H1 (cell line): ENCODE measurements at regions not wholly inside any gene's neighbourhood (a gene's known extent, or its start where the extent isn't known, plus 50 kb on each side); places are given as distances from the start of the nearest gene placed in this dataset.

Experiments used
- CTCF ChIA-PET: fragments of 300-600 bp; sonication (Branson Sonifier 250); formaldehyde crosslinking; loops from one replicate; lab custom pipeline; 2021; ENCODE audit not compliant: partially characterized antibody; lab: Charles Lee
- POLR2A ChIA-PET: fragments of 300-600 bp; sonication (Branson Sonifier 250); formaldehyde crosslinking; loops from one replicate; lab custom pipeline; 2021; ENCODE audit warnings: inconsistent platforms; ENCODE audit not compliant: partially characterized antibody; lab: Charles Lee
- DNase-seq, 2 experiments: peaks; one replicate each; pipeline versions ENCODE4 v3.0.0 to v3.0.0-alpha.2; 2010 to 2022; ENCODE audit warnings: low spot score in 2 of 2, low read depth in 1 of 2, mixed read lengths in 1 of 2
- FAIRE-seq: peaks from 2 replicates; lab custom pipeline; 2011; peaks lifted over from hg19 to GRCh38; lab: Jason Lieb, UNC
- H2AFZ ChIP-seq: 2 replicates; pipeline ENCODE4 v1.8.1; 2012; ENCODE audit warnings: low read length, inconsistent platforms
- H2AK5ac ChIP-seq: 2 replicates; pipeline ENCODE4 v1.6.1; 2013; ENCODE audit warnings: low read depth, low read length
- H2BK120ac ChIP-seq: replicated peaks from 2 replicates; pipeline ENCODE3; 2013; ENCODE audit warnings: low read depth, low read length, inconsistent platforms
- H2BK12ac ChIP-seq: 2 replicates; pipeline ENCODE4 v1.6.1; 2013; ENCODE audit warnings: low read depth, low read length
- H2BK15ac ChIP-seq: 2 replicates; pipeline ENCODE4 v1.6.1; 2013; ENCODE audit warnings: low read length
- H2BK20ac ChIP-seq: 2 replicates; pipeline ENCODE4 v1.6.1; 2013; ENCODE audit warnings: low read length
- H2BK5ac ChIP-seq: 2 replicates; pipeline ENCODE4 v1.6.1; 2013; ENCODE audit warnings: low read depth, low read length
- H3K14ac ChIP-seq: 2 replicates; pipeline ENCODE4 v1.6.1; 2013; ENCODE audit warnings: inconsistent platforms; ENCODE audit not compliant: insufficient read length
- H3K18ac ChIP-seq: 2 replicates; pipeline ENCODE4 v1.6.1; 2013; ENCODE audit warnings: low read length; ENCODE audit errors: extremely low read depth
- H3K23ac ChIP-seq: 2 replicates; pipeline ENCODE4 v1.6.1; 2013; ENCODE audit warnings: inconsistent platforms; ENCODE audit not compliant: insufficient read length
- H3K23me2 ChIP-seq: 2 replicates; pipeline ENCODE4 v1.6.1; 2013; ENCODE audit warnings: low read depth, low read length
- H3K27ac ChIP-seq: 2 replicates; pipeline ENCODE4 v1.6.1; 2011; ENCODE audit warnings: low read depth, low read length, inconsistent platforms
- H3K27me3 ChIP-seq, 4 experiments: replicated peaks in 1 of 4; 1 replicate in 1 of 4; 2 replicates in 3 of 4; pipeline versions ENCODE4 v1.6.1 to v1.8.1; 2011 to 2013; ENCODE audit warnings: low read length in 3 of 4, mild to moderate bottlenecking in 3 of 4, inconsistent platforms in 2 of 4, mixed read lengths in 2 of 4, moderate library complexity in 1 of 4; ENCODE audit not compliant: control insufficient read depth in 3 of 4, insufficient read depth in 3 of 4; ENCODE audit errors: extremely low read depth in 1 of 4
- H3K36me3 ChIP-seq, 4 experiments: 2 replicates each; pipeline versions ENCODE4 v1.6.1 to v1.8.1; 2011 to 2013; ENCODE audit warnings: mild to moderate bottlenecking in 4 of 4, low read length in 3 of 4, moderate library complexity in 2 of 4, control low read depth in 1 of 4, inconsistent platforms in 1 of 4; ENCODE audit not compliant: insufficient read depth in 4 of 4, control insufficient read depth in 2 of 4
- H3K4ac ChIP-seq: replicated peaks from 2 replicates; pipeline ENCODE3; 2013; ENCODE audit warnings: low read length, low read depth, mixed read lengths, inconsistent platforms; ENCODE audit not compliant: insufficient read length
- H3K4me1 ChIP-seq, 4 experiments: replicated peaks in 1 of 4; 1 replicate in 1 of 4; 2 replicates in 3 of 4; pipeline versions ENCODE4 v1.6.1 to v1.8.1; 2011 to 2013; ENCODE audit warnings: low read length in 3 of 4, inconsistent platforms in 2 of 4, mixed read lengths in 1 of 4; ENCODE audit not compliant: insufficient read depth in 4 of 4, control insufficient read depth in 3 of 4
- H3K4me2 ChIP-seq, 2 experiments: 2 replicates each; pipeline versions ENCODE4 v1.6.1 to v1.8.1; 2011 to 2013; ENCODE audit warnings: low read depth in 2 of 2, low read length in 2 of 2, control low read depth in 1 of 2, inconsistent platforms in 1 of 2, mild to moderate bottlenecking in 1 of 2; ENCODE audit not compliant: insufficient read depth in 1 of 2
- H3K4me3 ChIP-seq, 4 experiments: fragments of 200-600, 300-600 bp in 1 of 4; sonication (generic), shearing (Covaris generic), sonication (Bioruptor Twin) in 1 of 4; 2 replicates each; pipeline versions ENCODE4 v1.5.1 to v1.8.1; 2011 to 2016; ENCODE audit warnings: low read length in 4 of 4, low read depth in 3 of 4, control low read depth in 2 of 4, inconsistent platforms in 2 of 4, mild to moderate bottlenecking in 2 of 4, mixed read lengths in 1 of 4, moderate library complexity in 1 of 4; ENCODE audit not compliant: insufficient read depth in 2 of 4; ENCODE audit errors: extremely low read depth in 1 of 4
- H3K56ac ChIP-seq: replicated peaks from 2 replicates; pipeline ENCODE3; 2013; ENCODE audit warnings: low read depth, mild to moderate bottlenecking, mixed read lengths, low read length, inconsistent platforms; ENCODE audit not compliant: insufficient read length
- H3K79me1 ChIP-seq: 2 replicates; pipeline ENCODE4 v1.6.1; 2013; ENCODE audit warnings: low read depth, low read length, control low read depth
- H3K79me2 ChIP-seq, 2 experiments: 2 replicates each; pipeline versions ENCODE4 v1.6.1 to v1.8.1; 2012 to 2013; ENCODE audit warnings: low read length in 2 of 2, mild to moderate bottlenecking in 2 of 2, inconsistent platforms in 1 of 2; ENCODE audit not compliant: insufficient read depth in 2 of 2, control insufficient read depth in 1 of 2
- H3K9ac ChIP-seq, 4 experiments: replicated peaks in 1 of 4; 1 replicate in 1 of 4; 2 replicates in 3 of 4; pipeline versions ENCODE4 v1.6.1 to v1.8.1; 2011 to 2013; ENCODE audit warnings: low read depth in 3 of 4, low read length in 3 of 4, control low read depth in 2 of 4, mild to moderate bottlenecking in 2 of 4, moderate library complexity in 2 of 4, inconsistent platforms in 1 of 4; ENCODE audit errors: extremely low read depth in 1 of 4
- H3K9me3 ChIP-seq, 2 experiments: 2 replicates each; pipeline versions ENCODE4 v1.6.1 to v1.8.1; 2012 to 2013; ENCODE audit warnings: mild to moderate bottlenecking in 2 of 2, moderate library complexity in 2 of 2, control low read depth in 1 of 2, inconsistent platforms in 1 of 2, low read depth in 1 of 2, low read length in 1 of 2, mixed read lengths in 1 of 2; ENCODE audit not compliant: insufficient read depth in 2 of 2
- H4K20me1 ChIP-seq, 2 experiments: replicated peaks in 1 of 2; 2 replicates each; pipeline versions ENCODE3 to v1.8.1; 2011 to 2013; ENCODE audit warnings: inconsistent platforms in 2 of 2, low read length in 2 of 2, mild to moderate bottlenecking in 1 of 2; ENCODE audit not compliant: insufficient read depth in 2 of 2, control insufficient read depth in 1 of 2
- H4K5ac ChIP-seq: 2 replicates; pipeline ENCODE4 v1.6.1; 2013; ENCODE audit warnings: low read length, low read depth, mixed read lengths, inconsistent platforms; ENCODE audit not compliant: insufficient read length
- H4K8ac ChIP-seq: 2 replicates; pipeline ENCODE4 v1.8.0; 2013; ENCODE audit warnings: mild to moderate bottlenecking, moderate library complexity, low read length, inconsistent platforms; ENCODE audit not compliant: insufficient read depth; ENCODE audit errors: extremely low read depth
- H4K91ac ChIP-seq: replicated peaks from 2 replicates; pipeline ENCODE3; 2013; ENCODE audit warnings: low read length, mixed read lengths, inconsistent platforms; ENCODE audit not compliant: insufficient read length
- BCL11A ChIP-seq, 2 experiments: IDR thresholded peaks; one replicate each; pipeline ENCODE4 v1.6.1; 2011; ENCODE audit warnings: low read depth in 2 of 2, low read length in 2 of 2, mild to moderate bottlenecking in 2 of 2
- CHD2 ChIP-seq: IDR thresholded peaks from 2 replicates; pipeline ENCODE4 v1.6.1; 2012; ENCODE audit warnings: low read length, improper control_type of control experiment
- HDAC2 ChIP-seq, 2 experiments: fragments of 300-600 bp in 1 of 2; sonication (generic) in 1 of 2; IDR thresholded peaks; 2 replicates each; pipeline ENCODE4 v1.6.1; 2011 to 2012; ENCODE audit warnings: low read depth in 2 of 2, low read length in 2 of 2, mild to moderate bottlenecking in 2 of 2, moderate library complexity in 2 of 2, borderline replicate concordance in 1 of 2, inconsistent platforms in 1 of 2
- PHF8 ChIP-seq: fragments of 200-600 bp; sonication (generic); conservative IDR thresholded peaks from 2 replicates; pipeline ENCODE4 v1.7.1; 2012; ENCODE audit warnings: low read depth, mild to moderate bottlenecking, inconsistent platforms, low read length, moderate library complexity
- SP2 ChIP-seq: IDR thresholded peaks from 2 replicates; pipeline ENCODE4 v1.6.1; 2012; ENCODE audit warnings: mild to moderate bottlenecking, low read length, inconsistent platforms
- YY1 ChIP-seq: IDR thresholded peaks from 2 replicates; pipeline ENCODE4 v1.6.1; 2011; ENCODE audit warnings: low read depth, mild to moderate bottlenecking, low read length
- WGBS, 2 experiments: shearing (Covaris generic) in 1 of 2; methylation state at CpG; one replicate each; pipeline versions ENCODE4 v1.1.6 to v1.1.7; 2013 to 2015; ENCODE audit warnings: low lambda C conversion rate in 2 of 2, mixed read lengths in 2 of 2, inconsistent platforms in 1 of 2, low coverage in 1 of 2, missing lambda C conversion rate in 1 of 2; ENCODE audit not compliant: insufficient replicate concordance in 2 of 2, insufficient coverage in 1 of 2, insufficient read length in 1 of 2; ENCODE audit errors: extremely low coverage in 1 of 2, missing lambda C conversion rate in 1 of 2; 5-methylcytosine and 5-hydroxymethylcytosine counted together
- TF ChIP-seq, protein P1 (sequence below): IDR thresholded peaks from 2 replicates; pipeline ENCODE4 v1.6.1; 2012; ENCODE audit warnings: low read length, inconsistent platforms
- TF ChIP-seq, protein P2 (sequence below): IDR thresholded peaks from 2 replicates; pipeline ENCODE4 v1.6.1; 2011; ENCODE audit warnings: low read depth, mild to moderate bottlenecking, low read length; ENCODE audit not compliant: insufficient read depth
- TF ChIP-seq, protein P3 (sequence below), 3 experiments: IDR thresholded peaks; 1 replicate in 2 of 3; 2 replicates in 1 of 3; pipeline versions ENCODE4 v1.5.1 to v1.6.1; 2011; ENCODE audit warnings: low read length in 3 of 3, mild to moderate bottlenecking in 3 of 3, inconsistent platforms in 2 of 3, low read depth in 1 of 3, moderate library complexity in 1 of 3; ENCODE audit not compliant: insufficient read depth in 1 of 3; ENCODE audit errors: control extremely low read depth in 1 of 3

DNA sequence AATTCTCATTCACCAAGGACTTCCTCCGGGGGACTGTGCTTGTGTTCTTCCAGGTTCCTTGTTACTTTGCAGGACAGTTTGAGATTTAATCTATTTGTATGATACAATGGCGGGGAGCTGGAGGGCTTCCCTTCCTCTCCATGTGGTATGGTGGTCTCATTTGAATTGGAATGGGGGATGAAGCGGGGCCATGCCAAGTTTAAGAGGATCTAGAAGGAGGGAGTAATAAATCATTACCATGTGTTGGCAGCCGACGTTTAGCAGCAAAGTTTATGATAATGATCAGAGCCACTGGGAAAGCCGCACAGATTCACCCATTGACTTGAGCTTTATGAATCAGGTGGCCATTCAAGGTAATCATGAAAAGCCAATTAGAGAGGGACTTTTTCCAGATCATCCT lies 355.1 kb upstream of the MGMT start:
- Histone ChIP-seq H4K5ac (no peak overlapping the region), H3K4me3 (no peak overlapping the region), H3K9me3 (no peaks in the 10 kb centered on the region), H2BK15ac (no peak overlapping the region), H3K27me3 (no peaks in the 10 kb centered on the region), H3K27ac (no peak overlapping the region), H3K14ac (no peak overlapping the region), H3K23me2 (no peaks in the 10 kb centered on the region), H2BK120ac (no peak overlapping the region), H2AFZ (no peak overlapping the region), H3K23ac (no peak overlapping the region), H3K9ac (no peak overlapping the region), H2BK5ac (no peak overlapping the region), H3K4me2 (no peak overlapping the region), H3K36me3 (no peaks in the 10 kb centered on the region), H3K56ac (no peak overlapping the region), H4K20me1 (no peaks in the 10 kb centered on the region), H4K91ac (no peak overlapping the region), H3K79me1 (no peaks in the 10 kb centered on the region), H3K79me2 (no peaks in the 10 kb centered on the region), H2BK12ac (no peak overlapping the region), H3K18ac (no peak overlapping the region), H2BK20ac (no peak overlapping the region), H2AK5ac (no peak overlapping the region), H3K4ac (no peak overlapping the region), H4K8ac (no peak overlapping the region), H3K4me1 (no peaks in the 10 kb centered on the region)
- FAIRE-seq = no peak
- ChIA-PET CTCF (interaction anchor here (1.0 to 1.6 kb wide), 2 partner anchors 8 to 10 kb away, joined by 3 read pairs; no protein-coding TSS in a partner anchor), POLR2A (no interaction called here)
- DNase-seq = no peak
- 57% methylated on average over 6 of the region's 6 CpGs; no CpG with 5 or more reads in 1 of the 2 experiments for whole genome bisulfite sequencing, 2 experiments
- TF ChIP-seq HDAC2 (IDR thresholded peaks at IDR 0.05; ENCODE audit: borderline replicate concordance in 1 of 2, low read depth in 2 of 2, low read length in 2 of 2) (no peak), SP2 (no peak), CHD2 (no peak), PHF8 (no peak), BCL11A (IDR thresholded peaks at IDR 0.05; ENCODE audit: low read depth in 2 of 2, low read length in 2 of 2) (no peak), YY1 (no peak)
- TF ChIP-seq, protein P1, sequence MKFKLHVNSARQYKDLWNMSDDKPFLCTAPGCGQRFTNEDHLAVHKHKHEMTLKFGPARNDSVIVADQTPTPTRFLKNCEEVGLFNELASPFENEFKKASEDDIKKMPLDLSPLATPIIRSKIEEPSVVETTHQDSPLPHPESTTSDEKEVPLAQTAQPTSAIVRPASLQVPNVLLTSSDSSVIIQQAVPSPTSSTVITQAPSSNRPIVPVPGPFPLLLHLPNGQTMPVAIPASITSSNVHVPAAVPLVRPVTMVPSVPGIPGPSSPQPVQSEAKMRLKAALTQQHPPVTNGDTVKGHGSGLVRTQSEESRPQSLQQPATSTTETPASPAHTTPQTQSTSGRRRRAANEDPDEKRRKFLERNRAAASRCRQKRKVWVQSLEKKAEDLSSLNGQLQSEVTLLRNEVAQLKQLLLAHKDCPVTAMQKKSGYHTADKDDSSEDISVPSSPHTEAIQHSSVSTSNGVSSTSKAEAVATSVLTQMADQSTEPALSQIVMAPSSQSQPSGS = no peak
- TF ChIP-seq, protein P2, sequence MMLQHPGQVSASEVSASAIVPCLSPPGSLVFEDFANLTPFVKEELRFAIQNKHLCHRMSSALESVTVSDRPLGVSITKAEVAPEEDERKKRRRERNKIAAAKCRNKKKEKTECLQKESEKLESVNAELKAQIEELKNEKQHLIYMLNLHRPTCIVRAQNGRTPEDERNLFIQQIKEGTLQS = no peak
- TF ChIP-seq, protein P3, sequence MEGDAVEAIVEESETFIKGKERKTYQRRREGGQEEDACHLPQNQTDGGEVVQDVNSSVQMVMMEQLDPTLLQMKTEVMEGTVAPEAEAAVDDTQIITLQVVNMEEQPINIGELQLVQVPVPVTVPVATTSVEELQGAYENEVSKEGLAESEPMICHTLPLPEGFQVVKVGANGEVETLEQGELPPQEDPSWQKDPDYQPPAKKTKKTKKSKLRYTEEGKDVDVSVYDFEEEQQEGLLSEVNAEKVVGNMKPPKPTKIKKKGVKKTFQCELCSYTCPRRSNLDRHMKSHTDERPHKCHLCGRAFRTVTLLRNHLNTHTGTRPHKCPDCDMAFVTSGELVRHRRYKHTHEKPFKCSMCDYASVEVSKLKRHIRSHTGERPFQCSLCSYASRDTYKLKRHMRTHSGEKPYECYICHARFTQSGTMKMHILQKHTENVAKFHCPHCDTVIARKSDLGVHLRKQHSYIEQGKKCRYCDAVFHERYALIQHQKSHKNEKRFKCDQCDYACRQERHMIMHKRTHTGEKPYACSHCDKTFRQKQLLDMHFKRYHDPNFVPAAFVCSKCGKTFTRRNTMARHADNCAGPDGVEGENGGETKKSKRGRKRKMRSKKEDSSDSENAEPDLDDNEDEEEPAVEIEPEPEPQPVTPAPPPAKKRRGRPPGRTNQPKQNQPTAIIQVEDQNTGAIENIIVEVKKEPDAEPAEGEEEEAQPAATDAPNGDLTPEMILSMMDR (IDR thresholded peaks at IDR 0.05; ENCODE audit: control extremely low read depth in 1 of 3, insufficient read depth in 1 of 3, low read depth in 1 of 3, low read length in 3 of 3) = no peak
